ENCODE measurements at regions not wholly inside any gene's neighbourhood (a gene's known extent, or its start where the extent isn't known, plus 50 kb on each side); places are given as distances from the start of the nearest gene placed in this dataset.

DNA sequence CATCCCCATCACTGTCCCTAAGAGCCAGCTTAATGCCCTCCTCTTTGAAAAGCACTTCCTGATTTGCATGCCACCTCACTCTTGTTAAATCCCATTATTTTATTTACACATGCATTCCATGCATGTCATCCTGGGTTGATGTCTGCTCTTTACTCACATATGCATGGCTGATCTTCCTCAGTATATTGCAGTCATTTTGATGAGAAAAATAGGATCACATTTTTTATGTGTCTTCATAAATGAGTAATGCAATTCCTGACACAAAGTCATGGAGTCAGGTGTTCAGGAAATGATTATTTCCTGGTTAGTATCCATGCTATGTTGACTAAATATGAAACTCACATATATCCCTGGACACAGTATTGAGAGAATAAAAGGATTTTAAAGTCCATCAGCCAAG lies 204.7 kb downstream of the SLIT2 start:
- no peaks in the 10 kb centered on the region for H3K27me3 ChIP-seq
- no peaks in the 10 kb centered on the region for H3K36me3 ChIP-seq
- DNase-seq, result no peak
- no peak overlapping the region for H3K4me3 ChIP-seq
- H3K9ac ChIP-seq (ENCODE audit: low read depth in 2 of 2, low read length in 2 of 2), result no peak overlapping the region
- H3K27ac ChIP-seq, result no peak overlapping the region
- H3K4me1 ChIP-seq, result no peaks in the 10 kb centered on the region
- H3K9me3 ChIP-seq, result no peaks in the 10 kb centered on the region
- no peak for TF ChIP-seq CTCF (IDR thresholded peaks at IDR 0.05)
- intact Hi-C loops (cut with DNase I), result no loop called here

GRCh38 chr4:20462426-20463175 lies 210.9 kb downstream of the SLIT2 start:
- H3K4me3 ChIP-seq, result no peak overlapping the region
- H3K27ac ChIP-seq, result no peak overlapping the region
- H3K36me3 ChIP-seq, result no peaks in the 10 kb centered on the region
- H3K9me3 ChIP-seq, result no peaks in the 10 kb centered on the region
- H3K9ac ChIP-seq (ENCODE audit: low read depth in 2 of 2, low read length in 2 of 2), result no peak overlapping the region
- intact Hi-C loops (cut with DNase I), result no loop called here
- TF ChIP-seq CTCF (IDR thresholded peaks at IDR 0.05), result no peak
- no peaks in the 10 kb centered on the region for H3K27me3 ChIP-seq
- DNase-seq, result no peak
- no peaks in the 10 kb centered on the region for H3K4me1 ChIP-seq

DNA sequence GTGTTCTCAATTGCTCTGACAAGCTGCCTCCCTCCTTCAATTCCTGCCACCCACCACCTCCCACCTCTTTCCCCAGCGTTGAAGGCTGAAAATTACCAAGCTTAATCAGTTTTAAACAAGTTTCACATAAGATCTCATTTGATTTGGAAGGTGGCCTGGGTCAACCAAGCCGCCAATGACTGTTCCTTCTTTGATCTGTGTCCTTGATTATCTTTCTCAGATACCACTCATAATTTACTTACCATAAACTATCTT lies 211.4 kb downstream of the SLIT2 start:
- intact Hi-C loops (cut with DNase I), result no loop called here
- Histone ChIP-seq H3K4me1 (no peaks in the 10 kb centered on the region), H3K27ac (no peak overlapping the region), H3K9me3 (no peaks in the 10 kb centered on the region), H3K9ac (ENCODE audit: low read depth in 2 of 2, low read length in 2 of 2) (no peak overlapping the region), H3K27me3 (no peaks in the 10 kb centered on the region), H3K36me3 (no peaks in the 10 kb centered on the region), H3K4me3 (no peak overlapping the region)
- DNase-seq, result no peak
- no peak for TF ChIP-seq CTCF (IDR thresholded peaks at IDR 0.05)

GRCh38 chr4:20464381-20464780 lies 212.7 kb downstream of the SLIT2 start:
- Histone ChIP-seq H3K27ac (no peak overlapping the region), H3K4me1 (no peaks in the 10 kb centered on the region), H3K4me3 (no peak overlapping the region), H3K9me3 (no peaks in the 10 kb centered on the region), H3K27me3 (no peaks in the 10 kb centered on the region), H3K9ac (ENCODE audit: low read depth in 2 of 2, low read length in 2 of 2) (no peak overlapping the region), H3K36me3 (no peaks in the 10 kb centered on the region)
- TF ChIP-seq CTCF (IDR thresholded peaks at IDR 0.05), result no peak
- DNase-seq, result no peak
- intact Hi-C loops (cut with DNase I), result no loop called here

- Histone ChIP-seq H3K36me3 (no peaks in the 10 kb centered on the region), H3K27ac (no peak overlapping the region), H3K27me3 (no peaks in the 10 kb centered on the region), H3K4me1 (no peaks in the 10 kb centered on the region), H3K9ac (ENCODE audit: low read depth in 2 of 2, low read length in 2 of 2) (no peak overlapping the region), H3K4me3 (no peak overlapping the region), H3K9me3 (no peaks in the 10 kb centered on the region)
- no peak for DNase-seq
- TF ChIP-seq CTCF (IDR thresholded peaks at IDR 0.05), result no peak
- intact Hi-C loops (cut with DNase I), result no loop called here
Measured at GRCh38 chr4:20474119-20474518, 222.4 kb downstream of the SLIT2 start.

Measured in colonic mucosa (tissue), 4 donors.